AG04450 (cell line): ENCODE measurements at regions not wholly inside any gene's neighbourhood (a gene's known extent, or its start where the extent isn't known, plus 50 kb on each side); places are given as distances from the start of the nearest gene placed in this dataset.

Experiments used
- CTCF ChIA-PET: fragments of 300-600, 350-600 bp; formaldehyde crosslinking; extraction: SDS; loops from one replicate; lab custom pipeline; 2022; ENCODE audit warnings: antibody characterized with exemption, inconsistent platforms; lab: Charles Lee
- POLR2A ChIA-PET: fragments of 350-600 bp; formaldehyde crosslinking; extraction: SDS; loops from one replicate; lab custom pipeline; 2021; ENCODE audit warnings: antibody characterized with exemption, inconsistent platforms; lab: Yijun Ruan, JAX
- DNase-seq: peaks from one replicate; pipeline ENCODE4 v3.0.0-alpha.2; 2011; ENCODE audit warnings: low read depth, low spot score
- H3K27ac ChIP-seq: one replicate; pipeline ENCODE4 v1.5.1; 2012; ENCODE audit warnings: low read depth, low read length, control low read depth
- H3K27me3 ChIP-seq: one replicate; pipeline ENCODE4 v1.6.0; 2012; ENCODE audit warnings: low read length; ENCODE audit not compliant: control insufficient read depth, insufficient read depth
- H3K4me3 ChIP-seq: 2 replicates; pipeline ENCODE4 v1.5.1; 2011; ENCODE audit warnings: mild to moderate bottlenecking, low read depth, low read length, control low read depth
- H3K9me3 ChIP-seq: 2 replicates; pipeline ENCODE4 v1.5.1; 2012; ENCODE audit warnings: low read length; ENCODE audit not compliant: control insufficient read depth, insufficient read depth
- CTCF ChIP-seq: IDR thresholded peaks from 2 replicates; pipeline ENCODE4 v1.5.1; 2011; ENCODE audit warnings: low read depth, low read length, control low read depth, inconsistent platforms

- Histone ChIP-seq H3K27ac (no peak overlapping the region), H3K27me3 (no peaks in the 10 kb centered on the region), H3K9me3 (peaks cover 6% of the 10 kb centered on the region; the same call in 1 of the 2 replicates), H3K4me3 (no peak overlapping the region)
- ChIA-PET CTCF (no interaction called here), POLR2A (no interaction called here)
- no peak for DNase-seq
- TF ChIP-seq CTCF: no peak
Observed at GRCh38 chr7:89776980-89777379, 377.3 kb upstream of the STEAP1 start.

GRCh38 chr7:89777499-89777898, 376.8 kb upstream of the STEAP1 start:
- ChIA-PET POLR2A (no interaction called here), CTCF (no interaction called here)
- Histone ChIP-seq H3K4me3 (no peak overlapping the region), H3K27ac (no peak overlapping the region), H3K9me3 (peaks cover 6% of the 10 kb centered on the region; the same call in 1 of the 2 replicates), H3K27me3 (no peaks in the 10 kb centered on the region)
- DNase-seq: no peak
- no peak for TF ChIP-seq CTCF

GRCh38 chr7:89780291-89780690, 374.0 kb upstream of the STEAP1 start:
- no peak for TF ChIP-seq CTCF
- DNase-seq: no peak
- no peaks in the 10 kb centered on the region for H3K27me3 ChIP-seq
- POLR2A ChIA-PET: no interaction called here
- H3K9me3 ChIP-seq: peaks cover 6% of the 10 kb centered on the region; the same call in 1 of the 2 replicates
- H3K27ac ChIP-seq: no peak overlapping the region
- CTCF ChIA-PET: no interaction called here
- no peak overlapping the region for H3K4me3 ChIP-seq

- Histone ChIP-seq H3K27ac (no peak overlapping the region), H3K27me3 (no peaks in the 10 kb centered on the region), H3K9me3 (peaks cover 22% of the 10 kb centered on the region), H3K4me3 (no peak overlapping the region)
- DNase-seq: no peak
- ChIA-PET CTCF (no interaction called here), POLR2A (no interaction called here)
- TF ChIP-seq CTCF: no peak
Observed at GRCh38 chr7:89796481-89796880, 357.8 kb upstream of the STEAP1 start.

GRCh38 chr7:89797965-89798598, 356.2 kb upstream of the STEAP1 start:
- H3K4me3 ChIP-seq: no peak overlapping the region
- no peaks in the 10 kb centered on the region for H3K27me3 ChIP-seq
- TF ChIP-seq CTCF: no peak
- DNase-seq: no peak
- no peak overlapping the region for H3K27ac ChIP-seq
- peaks cover 22% of the 10 kb centered on the region for H3K9me3 ChIP-seq
- ChIA-PET POLR2A (no interaction called here), CTCF (no interaction called here)
